Nephron progenitor cell (in vitro differentiated cells): ENCODE measurements at regions not wholly inside any gene's neighbourhood (a gene's known extent, or its start where the extent isn't known, plus 50 kb on each side); places are given as distances from the start of the nearest gene placed in this dataset.

Experiments used
- DNase-seq: peaks from one replicate; pipeline ENCODE4 v3.0.0; 2021
- H3K27ac Mint-ChIP-seq: 2 replicates; pipeline ENCODE4 v1.8.0; 2021; ENCODE audit warnings: mild to moderate bottlenecking, moderate library complexity, mixed read lengths
- H3K27me3 Mint-ChIP-seq: 2 replicates; pipeline ENCODE4 v1.8.0; 2021; ENCODE audit warnings: mild to moderate bottlenecking, low read depth, mixed read lengths; ENCODE audit not compliant: poor library complexity
- H3K36me3 Mint-ChIP-seq: 2 replicates; pipeline ENCODE4 v1.8.0; 2021; ENCODE audit warnings: low read depth, mixed read lengths
- H3K4me1 Mint-ChIP-seq: 2 replicates; pipeline ENCODE4 v1.8.0; 2021; ENCODE audit warnings: mixed read lengths
- H3K4me3 Mint-ChIP-seq: 2 replicates; pipeline ENCODE4 v1.8.0; 2021; ENCODE audit warnings: mild to moderate bottlenecking, moderate library complexity, mixed read lengths
- H3K9me3 Mint-ChIP-seq: 2 replicates; pipeline ENCODE4 v1.8.0; 2021; ENCODE audit warnings: mild to moderate bottlenecking, moderate library complexity, mixed read lengths
- CTCF ChIP-seq: fragments of 200-600 bp; sonication (generic); IDR thresholded peaks from 2 replicates; pipeline ENCODE4 v1.5.0; 2021; ENCODE audit warnings: antibody characterized with exemption

- no peak for DNase-seq
- no peak for TF ChIP-seq CTCF
- Mint-ChIP-seq H3K36me3 (no peaks in the 10 kb centered on the region), H3K27ac (no peak overlapping the region), H3K4me3 (no peak overlapping the region), H3K4me1 (peaks cover 32% of the 10 kb centered on the region), H3K9me3 (peaks cover 5% of the 10 kb centered on the region), H3K27me3 (no peaks in the 10 kb centered on the region)
Measured at GRCh38 chr9:135376511-135377265, 102.9 kb upstream of the PPP1R26 start.

- TF ChIP-seq CTCF: no peak
- no peaks in the 10 kb centered on the region for H3K27me3 Mint-ChIP-seq
- H3K9me3 Mint-ChIP-seq: peaks cover 5% of the 10 kb centered on the region
- peaks cover 34% of the 10 kb centered on the region for H3K4me1 Mint-ChIP-seq
- H3K27ac Mint-ChIP-seq: no peak overlapping the region
- DNase-seq: no peak
- no peak overlapping the region for H3K4me3 Mint-ChIP-seq
- H3K36me3 Mint-ChIP-seq: no peaks in the 10 kb centered on the region
Measured at GRCh38 chr9:135377431-135377830, 102.2 kb upstream of the PPP1R26 start.

- H3K4me1 Mint-ChIP-seq: peaks cover 37% of the 10 kb centered on the region
- TF ChIP-seq CTCF: no peak
- no peaks in the 10 kb centered on the region for H3K36me3 Mint-ChIP-seq
- no peak for DNase-seq
- peaks cover 5% of the 10 kb centered on the region for H3K9me3 Mint-ChIP-seq
- no peak overlapping the region for H3K4me3 Mint-ChIP-seq
- no peaks in the 10 kb centered on the region for H3K27me3 Mint-ChIP-seq
- no peak overlapping the region for H3K27ac Mint-ChIP-seq
Measured at GRCh38 chr9:135378751-135379150, 100.8 kb upstream of the PPP1R26 start.

GRCh38 chr9:135379540-135380267 is 99.9 kb upstream of the PPP1R26 start:
- H3K27ac Mint-ChIP-seq: no peak overlapping the region
- DNase-seq: no peak
- H3K27me3 Mint-ChIP-seq: peaks cover 2% of the 10 kb centered on the region
- peaks cover 5% of the 10 kb centered on the region for H3K9me3 Mint-ChIP-seq
- no peak for TF ChIP-seq CTCF
- no peaks in the 10 kb centered on the region for H3K36me3 Mint-ChIP-seq
- H3K4me1 Mint-ChIP-seq: peaks cover 28% of the 10 kb centered on the region
- H3K4me3 Mint-ChIP-seq: no peak overlapping the region

GRCh38 chr9:135380311-135380960 is 99.1 kb upstream of the PPP1R26 start:
- H3K27me3 Mint-ChIP-seq: peaks cover 9% of the 10 kb centered on the region
- H3K27ac Mint-ChIP-seq: no peak overlapping the region
- H3K4me1 Mint-ChIP-seq: peaks cover 20% of the 10 kb centered on the region
- no peak for TF ChIP-seq CTCF
- no peaks in the 10 kb centered on the region for H3K36me3 Mint-ChIP-seq
- no peak for DNase-seq
- H3K4me3 Mint-ChIP-seq: no peak overlapping the region
- H3K9me3 Mint-ChIP-seq: peaks cover 5% of the 10 kb centered on the region
